ENCODE measurements at regions not wholly inside any gene's neighbourhood (a gene's known extent, or its start where the extent isn't known, plus 50 kb on each side); places are given as distances from the start of the nearest gene placed in this dataset.

GRCh38 chr7:17062151-17063044 lies 180.6 kb upstream of the AGR3 start:
- no peak overlapping the region for H3K4me3 ChIP-seq (ENCODE audit: low read length)
- H3F3A ChIP-seq (ENCODE audit: insufficient read depth, low read length, poor library complexity, severe bottlenecking) = no peaks in the 10 kb centered on the region
- no peak overlapping the region for H3K27ac ChIP-seq (ENCODE audit: low read length)
- H3K27me3 ChIP-seq (ENCODE audit: insufficient read depth, low read depth, low read length) = no peaks in the 10 kb centered on the region
- no peaks in the 10 kb centered on the region for H3K9me2 ChIP-seq (ENCODE audit: insufficient read depth, low read length)
- no peak overlapping the region for H3K9ac ChIP-seq (ENCODE audit: low read length)
- H2AFZ ChIP-seq (ENCODE audit: low read depth, low read length) = no peak overlapping the region
- no peaks in the 10 kb centered on the region for H3K36me3 ChIP-seq (ENCODE audit: insufficient read depth, low read length)
- H3K4me2 ChIP-seq (ENCODE audit: low read length) = no peak overlapping the region
- H3K79me2 ChIP-seq (replicated peaks; ENCODE audit: insufficient read depth, low read length) = no peaks in the 10 kb centered on the region
- H4K20me1 ChIP-seq (ENCODE audit: insufficient read depth) = no peaks in the 10 kb centered on the region
- no peaks in the 10 kb centered on the region for H3K9me3 ChIP-seq (ENCODE audit: low read length)
- no peak for TF ChIP-seq POLR2AphosphoS5 (IDR thresholded peaks at IDR 0.05)
- TF ChIP-seq, protein P1, sequence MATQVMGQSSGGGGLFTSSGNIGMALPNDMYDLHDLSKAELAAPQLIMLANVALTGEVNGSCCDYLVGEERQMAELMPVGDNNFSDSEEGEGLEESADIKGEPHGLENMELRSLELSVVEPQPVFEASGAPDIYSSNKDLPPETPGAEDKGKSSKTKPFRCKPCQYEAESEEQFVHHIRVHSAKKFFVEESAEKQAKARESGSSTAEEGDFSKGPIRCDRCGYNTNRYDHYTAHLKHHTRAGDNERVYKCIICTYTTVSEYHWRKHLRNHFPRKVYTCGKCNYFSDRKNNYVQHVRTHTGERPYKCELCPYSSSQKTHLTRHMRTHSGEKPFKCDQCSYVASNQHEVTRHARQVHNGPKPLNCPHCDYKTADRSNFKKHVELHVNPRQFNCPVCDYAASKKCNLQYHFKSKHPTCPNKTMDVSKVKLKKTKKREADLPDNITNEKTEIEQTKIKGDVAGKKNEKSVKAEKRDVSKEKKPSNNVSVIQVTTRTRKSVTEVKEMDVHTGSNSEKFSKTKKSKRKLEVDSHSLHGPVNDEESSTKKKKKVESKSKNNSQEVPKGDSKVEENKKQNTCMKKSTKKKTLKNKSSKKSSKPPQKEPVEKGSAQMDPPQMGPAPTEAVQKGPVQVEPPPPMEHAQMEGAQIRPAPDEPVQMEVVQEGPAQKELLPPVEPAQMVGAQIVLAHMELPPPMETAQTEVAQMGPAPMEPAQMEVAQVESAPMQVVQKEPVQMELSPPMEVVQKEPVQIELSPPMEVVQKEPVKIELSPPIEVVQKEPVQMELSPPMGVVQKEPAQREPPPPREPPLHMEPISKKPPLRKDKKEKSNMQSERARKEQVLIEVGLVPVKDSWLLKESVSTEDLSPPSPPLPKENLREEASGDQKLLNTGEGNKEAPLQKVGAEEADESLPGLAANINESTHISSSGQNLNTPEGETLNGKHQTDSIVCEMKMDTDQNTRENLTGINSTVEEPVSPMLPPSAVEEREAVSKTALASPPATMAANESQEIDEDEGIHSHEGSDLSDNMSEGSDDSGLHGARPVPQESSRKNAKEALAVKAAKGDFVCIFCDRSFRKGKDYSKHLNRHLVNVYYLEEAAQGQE (IDR thresholded peaks at IDR 0.05; ENCODE audit: borderline replicate concordance) = no peak
- no peak for TF ChIP-seq EP300 (conservative IDR thresholded peaks at IDR 0.05; ENCODE audit: poor library complexity, severe bottlenecking)
- no peak for TF ChIP-seq EZH2 (IDR thresholded peaks at IDR 0.05; ENCODE audit: borderline replicate concordance, insufficient read depth, low read length, poor library complexity, severe bottlenecking)
- no peak for TF ChIP-seq CTCF (IDR thresholded peaks at IDR 0.05; ENCODE audit: poor library complexity, severe bottlenecking)
- TF ChIP-seq MXI1 (conservative IDR thresholded peaks at IDR 0.05; ENCODE audit: poor library complexity, severe bottlenecking) = no peak
- no peak for TF ChIP-seq RAD21 (conservative IDR thresholded peaks at IDR 0.05)
- no peak for TF ChIP-seq TAF1 (IDR thresholded peaks at IDR 0.05; ENCODE audit: low read depth)
- no peak for TF ChIP-seq SMC3 (conservative IDR thresholded peaks at IDR 0.05; ENCODE audit: poor library complexity)

DNA sequence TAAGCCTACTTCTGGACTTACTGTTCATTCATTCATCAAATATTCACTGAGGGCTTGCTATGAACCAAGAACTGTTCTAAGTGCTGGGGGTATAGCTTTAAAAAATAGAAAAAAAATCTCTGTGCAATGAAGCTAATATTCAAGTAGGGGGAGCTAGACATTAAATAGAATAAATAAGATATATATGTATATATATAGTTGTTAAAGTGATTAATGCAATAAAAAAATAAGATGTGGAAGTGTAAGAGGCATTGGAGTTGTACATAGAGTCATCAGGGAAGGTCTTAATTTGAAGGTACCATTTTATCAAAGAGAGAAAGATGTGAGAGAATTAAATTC lies 181.2 kb upstream of the AGR3 start:
- Histone ChIP-seq H3K4me2 (ENCODE audit: low read length) (no peak overlapping the region), H3F3A (ENCODE audit: insufficient read depth, low read length, poor library complexity, severe bottlenecking) (no peaks in the 10 kb centered on the region), H3K9ac (ENCODE audit: low read length) (no peak overlapping the region), H2AFZ (ENCODE audit: low read depth, low read length) (no peak overlapping the region), H3K9me3 (ENCODE audit: low read length) (no peaks in the 10 kb centered on the region), H3K79me2 (replicated peaks; ENCODE audit: insufficient read depth, low read length) (no peaks in the 10 kb centered on the region), H4K20me1 (ENCODE audit: insufficient read depth) (no peaks in the 10 kb centered on the region), H3K27ac (ENCODE audit: low read length) (no peak overlapping the region), H3K4me3 (ENCODE audit: low read length) (no peak overlapping the region), H3K9me2 (ENCODE audit: insufficient read depth, low read length) (no peaks in the 10 kb centered on the region), H3K36me3 (ENCODE audit: insufficient read depth, low read length) (no peaks in the 10 kb centered on the region), H3K27me3 (ENCODE audit: insufficient read depth, low read depth, low read length) (no peaks in the 10 kb centered on the region)
- TF ChIP-seq POLR2AphosphoS5 (IDR thresholded peaks at IDR 0.05) (no peak), EP300 (conservative IDR thresholded peaks at IDR 0.05; ENCODE audit: poor library complexity, severe bottlenecking) (no peak), RAD21 (conservative IDR thresholded peaks at IDR 0.05) (no peak), TAF1 (IDR thresholded peaks at IDR 0.05; ENCODE audit: low read depth) (no peak), SMC3 (conservative IDR thresholded peaks at IDR 0.05; ENCODE audit: poor library complexity) (no peak), CTCF (IDR thresholded peaks at IDR 0.05; ENCODE audit: poor library complexity, severe bottlenecking) (no peak), EZH2 (IDR thresholded peaks at IDR 0.05; ENCODE audit: borderline replicate concordance, insufficient read depth, low read length, poor library complexity, severe bottlenecking) (no peak), MXI1 (conservative IDR thresholded peaks at IDR 0.05; ENCODE audit: poor library complexity, severe bottlenecking) (no peak)
- TF ChIP-seq, protein P1 (IDR thresholded peaks at IDR 0.05; ENCODE audit: borderline replicate concordance) = no peak

Measured in neural cell (in vitro differentiated cells).